ENCODE measurements at regions not wholly inside any gene's neighbourhood (a gene's known extent, or its start where the extent isn't known, plus 50 kb on each side); places are given as distances from the start of the nearest gene placed in this dataset.

GRCh38 chr14:30471980-30472379 lies 87.0 kb upstream of the G2E3 start:
- no peak for TF ChIP-seq EZH2 (IDR thresholded peaks at IDR 0.05; ENCODE audit: low read depth, unreplicated experiment)
- TF ChIP-seq, protein P1, sequence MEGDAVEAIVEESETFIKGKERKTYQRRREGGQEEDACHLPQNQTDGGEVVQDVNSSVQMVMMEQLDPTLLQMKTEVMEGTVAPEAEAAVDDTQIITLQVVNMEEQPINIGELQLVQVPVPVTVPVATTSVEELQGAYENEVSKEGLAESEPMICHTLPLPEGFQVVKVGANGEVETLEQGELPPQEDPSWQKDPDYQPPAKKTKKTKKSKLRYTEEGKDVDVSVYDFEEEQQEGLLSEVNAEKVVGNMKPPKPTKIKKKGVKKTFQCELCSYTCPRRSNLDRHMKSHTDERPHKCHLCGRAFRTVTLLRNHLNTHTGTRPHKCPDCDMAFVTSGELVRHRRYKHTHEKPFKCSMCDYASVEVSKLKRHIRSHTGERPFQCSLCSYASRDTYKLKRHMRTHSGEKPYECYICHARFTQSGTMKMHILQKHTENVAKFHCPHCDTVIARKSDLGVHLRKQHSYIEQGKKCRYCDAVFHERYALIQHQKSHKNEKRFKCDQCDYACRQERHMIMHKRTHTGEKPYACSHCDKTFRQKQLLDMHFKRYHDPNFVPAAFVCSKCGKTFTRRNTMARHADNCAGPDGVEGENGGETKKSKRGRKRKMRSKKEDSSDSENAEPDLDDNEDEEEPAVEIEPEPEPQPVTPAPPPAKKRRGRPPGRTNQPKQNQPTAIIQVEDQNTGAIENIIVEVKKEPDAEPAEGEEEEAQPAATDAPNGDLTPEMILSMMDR (conservative IDR thresholded peaks at IDR 0.05; ENCODE audit: low read depth in 2 of 2), result no peak
- TF ChIP-seq POLR2AphosphoS5 (IDR thresholded peaks at IDR 0.05; ENCODE audit: low read depth), result no peak
- no peak for TF ChIP-seq EZH2phosphoT487 (IDR thresholded peaks at IDR 0.05; ENCODE audit: unreplicated experiment)
- no peak for TF ChIP-seq JUNB (IDR thresholded peaks at IDR 0.05; ENCODE audit: unreplicated experiment)
- TF ChIP-seq, protein P2, sequence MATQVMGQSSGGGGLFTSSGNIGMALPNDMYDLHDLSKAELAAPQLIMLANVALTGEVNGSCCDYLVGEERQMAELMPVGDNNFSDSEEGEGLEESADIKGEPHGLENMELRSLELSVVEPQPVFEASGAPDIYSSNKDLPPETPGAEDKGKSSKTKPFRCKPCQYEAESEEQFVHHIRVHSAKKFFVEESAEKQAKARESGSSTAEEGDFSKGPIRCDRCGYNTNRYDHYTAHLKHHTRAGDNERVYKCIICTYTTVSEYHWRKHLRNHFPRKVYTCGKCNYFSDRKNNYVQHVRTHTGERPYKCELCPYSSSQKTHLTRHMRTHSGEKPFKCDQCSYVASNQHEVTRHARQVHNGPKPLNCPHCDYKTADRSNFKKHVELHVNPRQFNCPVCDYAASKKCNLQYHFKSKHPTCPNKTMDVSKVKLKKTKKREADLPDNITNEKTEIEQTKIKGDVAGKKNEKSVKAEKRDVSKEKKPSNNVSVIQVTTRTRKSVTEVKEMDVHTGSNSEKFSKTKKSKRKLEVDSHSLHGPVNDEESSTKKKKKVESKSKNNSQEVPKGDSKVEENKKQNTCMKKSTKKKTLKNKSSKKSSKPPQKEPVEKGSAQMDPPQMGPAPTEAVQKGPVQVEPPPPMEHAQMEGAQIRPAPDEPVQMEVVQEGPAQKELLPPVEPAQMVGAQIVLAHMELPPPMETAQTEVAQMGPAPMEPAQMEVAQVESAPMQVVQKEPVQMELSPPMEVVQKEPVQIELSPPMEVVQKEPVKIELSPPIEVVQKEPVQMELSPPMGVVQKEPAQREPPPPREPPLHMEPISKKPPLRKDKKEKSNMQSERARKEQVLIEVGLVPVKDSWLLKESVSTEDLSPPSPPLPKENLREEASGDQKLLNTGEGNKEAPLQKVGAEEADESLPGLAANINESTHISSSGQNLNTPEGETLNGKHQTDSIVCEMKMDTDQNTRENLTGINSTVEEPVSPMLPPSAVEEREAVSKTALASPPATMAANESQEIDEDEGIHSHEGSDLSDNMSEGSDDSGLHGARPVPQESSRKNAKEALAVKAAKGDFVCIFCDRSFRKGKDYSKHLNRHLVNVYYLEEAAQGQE (IDR thresholded peaks at IDR 0.05; ENCODE audit: unreplicated experiment), result no peak
- TF ChIP-seq CREB1 (CRISPR knock-in tag; IDR thresholded peaks at IDR 0.05; ENCODE audit: low read depth), result no peak
- TF ChIP-seq ZNF114 (CRISPR knock-in tag; IDR thresholded peaks at IDR 0.05), result no peak
- TF ChIP-seq NANOG (IDR thresholded peaks at IDR 0.05; ENCODE audit: borderline replicate concordance), result no peak
- no peak for TF ChIP-seq STAT1 (IDR thresholded peaks at IDR 0.05; ENCODE audit: unreplicated experiment)

Data from GM23338 (cell line).